ENCODE measurements at regions not wholly inside any gene's neighbourhood (a gene's known extent, or its start where the extent isn't known, plus 50 kb on each side); places are given as distances from the start of the nearest gene placed in this dataset.

- no peak for DNase-seq
These were observed 217.1 kb downstream of the BLID start for GRCh38 chr11:121898903-121899302.

DNA sequence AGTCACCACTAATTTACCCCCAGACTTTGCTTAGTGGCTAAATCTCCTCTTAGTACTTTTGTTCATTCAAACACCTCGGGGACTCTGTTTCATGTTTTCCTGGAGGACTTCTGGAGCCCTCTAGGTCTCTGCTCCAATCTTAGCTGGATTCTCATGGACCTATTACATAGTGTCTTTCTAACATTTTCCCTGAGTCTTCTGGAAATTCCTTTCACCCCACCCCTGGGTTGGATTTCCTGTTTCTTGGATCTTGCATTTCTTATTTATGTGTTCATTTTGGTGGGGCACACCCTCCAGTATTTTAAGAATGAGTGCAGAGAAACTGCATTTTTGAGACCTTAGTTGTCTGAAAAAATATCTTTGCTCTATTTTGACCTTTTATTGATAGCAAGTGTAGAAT lies 220.1 kb downstream of the BLID start:
- DNase-seq, result no peak

DNA sequence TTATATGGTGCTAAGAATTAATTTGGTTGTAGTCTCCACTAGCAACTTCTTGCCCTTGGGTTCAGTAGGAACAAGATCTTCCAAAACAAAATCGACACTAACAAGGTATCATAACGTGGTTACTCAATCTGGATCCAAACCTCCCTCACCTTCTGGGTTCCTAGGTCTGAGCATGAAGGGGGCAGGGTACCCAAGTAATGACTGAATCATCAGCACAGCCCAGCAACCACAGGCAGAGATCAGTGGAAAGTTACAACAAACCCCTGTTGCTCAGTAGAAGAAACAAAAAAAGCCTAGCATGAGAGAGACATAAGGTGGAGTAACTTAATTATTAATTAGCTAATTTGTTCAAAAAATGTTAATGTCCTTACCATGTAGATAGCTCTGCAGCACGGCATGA lies 221.4 kb downstream of the BLID start:
- no peak for DNase-seq

- DNase-seq, result no peak
These were observed 223.2 kb downstream of the BLID start for GRCh38 chr11:121892863-121893262.

DNA sequence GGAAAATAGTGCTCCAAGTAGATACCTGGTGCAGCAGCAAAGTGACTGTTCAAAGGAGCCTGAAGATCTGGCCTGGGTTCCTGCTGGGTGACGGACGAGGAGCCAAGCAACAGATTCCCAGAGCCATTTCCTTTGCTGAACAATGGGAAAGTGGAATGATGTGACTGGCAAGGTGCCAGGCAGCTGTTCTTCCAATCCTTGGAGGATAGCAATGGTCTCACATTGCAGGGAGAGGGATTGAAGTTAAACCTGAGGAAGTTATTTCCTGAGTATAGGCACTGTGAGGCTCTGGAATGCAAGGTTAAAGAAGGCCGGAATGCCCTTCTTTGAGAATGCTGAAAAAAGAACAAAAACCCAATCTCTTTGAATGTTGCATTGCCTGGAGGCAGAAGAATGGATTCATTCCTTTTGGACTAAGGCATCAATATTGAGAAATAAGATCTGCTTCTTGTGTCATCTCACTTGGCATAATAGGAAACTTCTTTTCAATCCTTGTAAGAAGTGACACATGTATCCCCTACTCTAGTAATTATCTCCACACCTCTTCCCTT lies 223.8 kb downstream of the BLID start:
- DNase-seq, result no peak

- DNase-seq, result no peak
These were observed 225.0 kb downstream of the BLID start for GRCh38 chr11:121890946-121891515.

DNA sequence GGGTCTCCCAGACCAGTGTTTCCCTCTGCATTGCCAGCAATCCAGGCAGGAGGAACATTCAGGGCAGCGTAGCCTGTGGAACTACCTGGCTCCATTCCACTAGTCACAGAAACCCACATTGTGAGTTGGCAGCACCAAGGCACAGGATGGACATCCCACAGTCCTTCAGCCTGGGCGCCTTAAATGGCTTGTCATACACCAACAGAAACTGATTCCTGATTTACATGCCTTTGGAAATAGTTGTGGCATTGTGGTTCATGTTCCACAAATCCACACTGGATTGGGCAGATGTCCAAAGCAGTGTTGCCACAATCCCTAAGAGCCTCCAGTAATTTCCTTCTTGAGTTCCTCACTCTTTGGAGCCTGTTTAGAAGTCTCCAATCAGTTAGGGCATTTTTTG lies 225.6 kb downstream of the BLID start:
- DNase-seq, result no peak

DNA sequence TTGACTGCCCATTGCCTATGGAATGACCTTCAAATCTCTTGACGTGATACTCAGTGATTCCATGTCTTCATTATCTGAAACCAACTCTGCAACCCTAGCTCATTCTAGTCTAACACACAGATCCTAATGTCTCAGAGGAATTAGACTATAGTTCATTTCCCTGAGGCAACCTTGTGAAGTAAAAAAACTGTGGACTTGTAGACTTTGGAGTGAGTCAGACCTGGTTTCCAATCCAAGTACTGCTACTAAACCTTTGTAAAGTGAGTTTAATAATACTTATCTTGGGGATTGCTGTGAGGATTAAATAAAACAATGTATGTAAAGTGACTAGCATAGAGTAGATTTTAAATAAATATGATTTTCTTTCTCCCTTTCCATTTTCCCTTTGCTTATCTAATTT lies 226.1 kb downstream of the BLID start:
- no peak for DNase-seq

DNA sequence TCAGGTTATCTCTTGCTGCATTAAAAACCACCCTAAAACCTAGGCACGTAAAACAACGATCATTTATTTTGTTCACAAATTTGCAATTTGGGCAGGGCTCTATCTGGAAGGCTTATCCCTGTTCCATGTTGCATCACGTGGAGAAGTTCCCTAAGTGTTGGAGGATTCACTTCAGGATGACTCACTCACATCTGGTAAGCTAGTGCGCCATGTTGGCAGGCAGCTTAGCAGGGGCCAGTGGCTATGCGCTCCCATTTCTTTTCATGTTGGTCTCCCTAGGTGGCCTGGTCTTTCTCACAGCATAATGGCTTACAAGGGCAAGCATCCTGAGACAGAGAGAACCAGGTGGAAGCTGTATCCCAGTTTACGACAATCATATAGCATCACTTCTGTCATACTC lies 226.8 kb downstream of the BLID start:
- DNase-seq, result no peak

- no peak for DNase-seq
These were observed 227.9 kb downstream of the BLID start for GRCh38 chr11:121887976-121888557.

- no peak for DNase-seq
These were observed 228.4 kb downstream of the BLID start for GRCh38 chr11:121887569-121887968.

DNA sequence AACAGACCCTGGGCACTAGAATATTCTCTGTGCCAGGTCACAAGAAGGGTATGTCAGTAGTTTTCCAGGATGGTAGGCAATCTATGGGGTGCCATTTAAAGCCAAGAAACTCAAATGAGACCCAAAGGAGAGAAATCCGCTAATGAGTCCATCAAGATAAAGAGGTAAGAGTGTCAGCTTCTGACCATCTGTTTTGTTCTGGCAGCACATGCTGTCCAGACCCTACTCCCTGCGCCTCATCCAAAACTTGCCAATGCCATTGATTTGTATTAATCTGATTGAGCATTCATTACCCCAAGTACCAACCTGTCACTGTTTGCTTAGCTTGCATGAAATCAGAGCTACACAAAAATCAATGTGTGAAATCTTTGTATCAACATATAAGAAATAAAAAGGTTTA lies 229.0 kb downstream of the BLID start:
- no peak for DNase-seq

- DNase-seq, result no peak
These were observed 229.8 kb downstream of the BLID start for GRCh38 chr11:121886005-121886734.

DNA sequence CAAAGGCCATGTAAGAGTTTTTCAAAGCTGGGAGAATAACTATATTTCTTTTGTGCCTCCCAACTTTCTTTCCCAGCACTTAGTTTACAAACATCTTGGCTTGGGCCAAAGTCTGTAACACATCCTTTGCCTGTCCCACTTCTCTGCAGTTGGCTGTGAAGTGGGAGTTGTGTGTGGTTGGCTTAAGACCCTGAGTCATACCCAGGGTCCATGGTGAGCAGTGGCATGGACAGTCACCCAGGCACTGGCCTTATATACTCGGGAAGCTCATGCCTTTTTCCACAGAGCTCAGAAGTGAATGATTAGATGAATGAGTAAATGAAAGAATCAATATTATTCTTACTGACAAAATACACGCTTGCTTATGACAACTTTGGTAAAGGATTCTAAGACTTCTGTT lies 231.4 kb downstream of the BLID start:
- no peak for DNase-seq

GRCh38 chr11:121881806-121882205 lies 234.2 kb downstream of the BLID start:
- no peak for DNase-seq

DNA sequence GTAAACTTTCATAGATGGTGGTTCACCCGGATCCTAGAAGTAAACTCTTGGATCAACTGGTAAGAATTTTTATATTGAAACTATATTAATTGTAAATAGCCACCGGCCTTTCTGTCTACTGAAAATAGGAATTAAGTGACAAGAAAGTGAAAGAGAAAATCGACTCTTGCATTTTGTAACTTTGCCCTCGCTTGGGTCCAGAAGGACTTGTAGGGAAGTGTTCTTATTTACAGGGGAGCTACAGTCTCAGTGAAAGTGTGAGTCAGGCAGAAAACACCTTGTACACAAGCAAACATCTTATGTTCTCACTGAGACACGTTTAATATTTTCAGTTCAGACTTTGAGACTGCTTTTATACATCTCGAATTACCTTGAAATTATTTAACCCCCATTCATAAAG lies 238.9 kb downstream of the BLID start:
- no peak for DNase-seq

GRCh38 chr11:121873766-121874165 lies 242.2 kb downstream of the BLID start:
- no peak for DNase-seq

DNA sequence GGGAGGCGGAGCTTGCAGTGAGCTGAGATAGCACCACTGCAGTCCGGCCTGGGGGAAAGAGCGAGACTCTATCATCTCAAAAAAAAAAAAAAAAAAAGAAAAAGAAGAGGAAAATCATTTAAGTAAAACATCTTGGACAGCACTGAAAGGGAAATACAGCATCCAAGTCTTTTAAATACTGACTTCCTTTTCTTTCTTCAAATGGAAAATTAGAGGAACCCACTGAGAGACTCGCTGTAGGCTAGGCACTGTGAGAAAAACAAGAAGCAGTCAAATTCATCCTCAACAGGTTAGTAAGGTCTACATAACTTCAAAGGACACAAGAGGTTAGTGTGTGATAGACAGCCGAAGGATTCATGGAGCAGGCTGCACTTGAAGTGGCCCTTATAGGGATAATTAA lies 243.7 kb downstream of the BLID start:
- DNase-seq, result no peak

- no peak for DNase-seq
These were observed 245.6 kb downstream of the BLID start for GRCh38 chr11:121870206-121871045.

- DNase-seq, result no peak
These were observed 246.5 kb downstream of the BLID start for GRCh38 chr11:121869478-121869877.

DNA sequence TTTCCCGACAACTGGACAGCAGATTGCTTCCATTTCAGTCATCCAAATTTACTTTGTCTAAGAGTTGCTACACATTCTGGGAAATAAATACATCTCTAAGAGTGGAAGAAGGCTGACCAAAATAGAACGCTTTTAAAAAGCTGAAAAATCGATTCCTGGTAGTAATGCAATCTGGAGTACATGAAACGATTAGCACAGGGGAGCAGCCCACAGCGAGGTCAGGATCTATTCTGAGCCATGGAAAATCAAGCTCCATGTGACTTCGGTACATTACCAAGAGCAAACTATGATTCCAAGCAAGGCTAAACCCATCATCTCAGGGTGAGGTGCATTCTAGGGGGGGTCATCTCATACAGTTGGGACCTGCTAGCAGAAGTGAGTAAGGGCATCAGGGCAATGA lies 249.3 kb downstream of the BLID start:
- no peak for DNase-seq

GRCh38 chr11:121864660-121865059 lies 251.4 kb downstream of the BLID start:
- DNase-seq, result no peak

DNA sequence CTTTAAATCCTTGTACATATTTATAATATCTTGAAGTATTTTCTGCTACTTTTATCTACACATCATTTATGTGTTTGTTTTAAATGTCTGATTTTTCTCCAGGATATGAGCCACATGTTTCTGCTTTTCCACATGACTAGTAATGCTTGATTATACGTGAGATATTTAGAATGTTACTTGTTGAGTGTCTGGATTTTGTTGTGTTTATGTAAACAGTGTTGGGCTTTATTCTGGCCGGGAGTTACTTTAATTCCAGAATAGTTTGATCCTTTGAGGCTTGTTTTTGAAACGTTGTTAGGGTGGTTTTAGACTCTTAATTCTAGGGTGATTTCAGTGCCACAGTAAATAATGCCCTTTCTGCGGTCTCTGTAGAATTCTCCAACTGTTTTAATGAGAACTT lies 252.9 kb downstream of the BLID start:
- no peak for DNase-seq

All from T-helper 2 cell (primary cell).